ENCODE measurements at regions not wholly inside any gene's neighbourhood (a gene's known extent, or its start where the extent isn't known, plus 50 kb on each side); places are given as distances from the start of the nearest gene placed in this dataset.
"Not testable (repeated sequence)": the region's sequence is repeated elsewhere in the genome, so short reads cannot be mapped to it uniquely, and the experiment has no call there.

DNA sequence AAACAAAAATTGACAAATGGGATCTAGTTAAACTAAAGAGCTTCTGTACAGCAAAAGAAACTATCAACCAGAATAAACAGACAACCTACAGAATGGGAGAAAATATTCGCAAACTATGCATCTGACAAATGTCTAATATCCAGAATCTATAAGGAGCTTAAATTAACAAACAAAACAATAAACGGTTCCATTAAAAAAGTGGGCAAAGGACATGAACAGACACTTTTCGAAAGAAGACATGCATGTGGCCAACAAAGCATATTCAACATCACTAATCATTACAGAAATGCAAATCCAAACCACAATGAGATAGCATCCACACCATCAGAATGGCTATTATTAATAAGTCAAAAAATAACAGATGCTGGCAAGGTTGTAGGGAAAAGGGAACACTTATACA lies 50.5 kb upstream of the MED13L start:
- not testable (repeated sequence) for DNase-seq (ENCODE audit: low spot score)

- DNase-seq (ENCODE audit: low spot score), result no peak
These were observed 54.4 kb upstream of the MED13L start for GRCh38 chr12:116331876-116332275.

- DNase-seq (ENCODE audit: low spot score), result no peak
These were observed 55.4 kb upstream of the MED13L start for GRCh38 chr12:116332705-116333380.

- DNase-seq (ENCODE audit: low spot score), result no peak
These were observed 55.9 kb upstream of the MED13L start for GRCh38 chr12:116333402-116333801.

GRCh38 chr12:116336542-116337065 lies 59.1 kb upstream of the MED13L start:
- DNase-seq (ENCODE audit: low spot score), result no peak

DNA sequence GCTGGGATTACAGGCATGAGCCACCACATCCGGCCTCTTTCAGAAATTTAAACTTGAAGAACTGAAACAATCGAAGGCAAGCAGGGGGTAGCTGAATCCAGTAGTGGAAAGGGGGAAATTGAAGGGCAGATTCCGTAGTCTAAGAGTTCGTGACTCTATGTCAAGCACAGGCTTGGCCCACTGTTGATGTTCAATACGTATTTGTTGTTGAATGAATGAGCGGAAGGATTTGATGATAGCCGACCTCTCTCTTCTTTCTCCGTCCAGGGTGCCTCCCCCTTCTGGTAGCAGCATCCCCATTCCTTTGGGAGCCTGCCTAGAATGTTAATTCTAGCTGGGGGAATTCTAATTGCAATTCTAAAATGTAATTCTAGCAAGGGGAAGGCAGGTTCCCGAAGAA lies 59.8 kb upstream of the MED13L start:
- no peak for DNase-seq (ENCODE audit: low spot score)

DNA sequence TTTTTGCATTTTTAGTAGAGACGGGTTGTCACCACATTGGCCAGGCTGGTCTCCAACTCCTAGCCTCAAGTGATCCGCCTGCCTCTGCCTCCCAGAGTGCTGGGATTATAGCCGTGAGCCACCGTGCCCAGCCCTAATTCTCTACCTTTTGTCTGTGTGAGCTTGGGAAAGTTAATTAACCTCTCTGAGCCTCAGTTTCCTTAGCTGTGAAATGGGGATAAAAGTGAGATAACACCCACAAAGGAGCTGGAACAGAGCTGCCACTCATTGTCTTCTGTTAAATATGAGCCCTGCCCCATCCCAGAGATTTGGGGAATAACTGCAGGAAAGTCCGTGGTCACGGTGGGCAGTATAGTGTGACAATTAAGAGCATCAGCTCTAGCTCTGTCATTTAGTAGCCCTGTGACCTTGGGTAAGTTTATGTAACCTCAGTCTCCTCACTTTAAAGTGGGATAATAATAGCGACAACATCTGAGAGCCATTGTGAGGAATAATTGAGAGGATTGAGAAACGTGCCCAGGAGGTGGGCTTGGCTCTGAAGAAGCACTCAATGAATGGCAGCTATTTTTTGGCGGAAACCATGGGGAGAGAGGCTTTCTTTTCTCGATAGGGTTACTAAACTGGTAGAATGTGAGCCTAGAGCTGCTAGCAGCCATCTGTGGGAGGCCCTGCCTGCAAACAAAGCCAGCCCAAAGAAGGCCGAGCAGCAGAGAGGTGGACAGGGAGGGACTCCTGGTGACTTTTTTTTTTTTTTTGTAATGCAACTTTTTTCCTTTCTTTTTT lies 60.8 kb upstream of the MED13L start:
- DNase-seq (ENCODE audit: low spot score), result no peak

DNA sequence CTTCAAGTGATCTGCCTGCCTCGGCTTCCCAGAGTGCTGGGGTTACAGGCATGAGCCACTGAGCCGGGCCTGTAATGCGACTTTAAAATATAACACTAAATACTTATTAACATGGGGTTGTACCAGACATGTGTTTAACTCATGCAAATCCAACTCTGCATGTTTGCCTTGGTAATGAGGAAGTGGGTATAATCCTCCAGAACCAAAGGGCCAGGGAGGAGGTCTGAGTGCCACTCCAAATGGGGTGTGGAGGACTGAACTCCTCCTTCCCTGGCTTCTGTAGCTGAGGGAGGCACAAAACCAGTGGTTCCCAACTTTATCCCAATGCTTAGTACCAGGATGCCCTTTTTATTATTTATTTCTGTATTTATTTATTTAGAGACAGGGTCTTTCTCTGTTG lies 61.6 kb upstream of the MED13L start:
- no peak for DNase-seq (ENCODE audit: low spot score)

GRCh38 chr12:116339800-116340371 lies 62.4 kb upstream of the MED13L start:
- DNase-seq (ENCODE audit: low spot score), result no peak

- DNase-seq (ENCODE audit: low spot score), result no peak
These were observed 65.9 kb upstream of the MED13L start for GRCh38 chr12:116343331-116343884.

- DNase-seq (ENCODE audit: low spot score), result no peak
These were observed 68.7 kb upstream of the MED13L start for GRCh38 chr12:116346222-116346621.

DNA sequence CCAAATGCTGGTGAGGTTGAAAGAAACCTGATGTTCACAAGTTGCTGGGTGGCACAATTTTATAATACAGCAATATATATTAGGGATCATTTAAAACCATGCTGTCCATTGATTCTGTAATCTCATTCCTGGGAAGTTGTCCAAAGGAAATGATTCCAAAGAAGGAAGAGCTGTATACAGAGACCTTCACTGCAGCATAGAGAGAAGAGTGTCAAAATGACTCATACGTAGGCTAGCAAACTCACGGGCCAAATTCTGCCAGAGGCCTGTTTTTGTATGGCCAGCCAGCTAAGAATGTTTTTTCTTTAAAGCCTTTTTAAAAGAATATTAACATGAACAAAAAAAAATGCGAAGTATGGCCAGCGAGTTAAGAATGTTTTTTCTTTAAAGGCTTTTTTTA lies 69.2 kb upstream of the MED13L start:
- no peak for DNase-seq (ENCODE audit: low spot score)

GRCh38 chr12:116347265-116347664 lies 69.8 kb upstream of the MED13L start:
- no peak for DNase-seq (ENCODE audit: low spot score)

DNA sequence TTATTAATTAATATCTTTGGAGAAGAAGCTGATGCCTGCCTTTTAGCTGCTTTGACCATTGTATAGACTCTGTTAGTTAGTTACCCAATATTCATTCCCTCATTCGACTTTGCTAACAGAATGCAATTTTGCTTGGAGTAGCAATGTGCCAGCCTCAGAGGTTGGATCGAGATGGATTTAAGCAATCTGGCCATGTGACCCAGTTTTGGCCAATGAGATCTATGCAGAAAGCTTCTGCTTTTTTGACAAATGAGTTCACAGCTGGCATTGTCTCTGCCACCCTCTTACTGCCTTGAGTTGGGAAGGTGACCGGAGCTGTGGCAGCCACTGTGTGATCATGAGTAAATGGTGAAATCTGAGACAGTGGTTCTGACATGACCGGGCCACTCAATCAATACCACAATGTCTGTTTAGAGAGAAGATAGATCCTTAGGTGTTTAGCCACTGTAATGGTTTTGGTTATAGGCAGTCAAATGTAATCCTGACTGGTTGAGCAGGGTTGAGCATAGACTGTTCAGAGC lies 74.9 kb upstream of the MED13L start:
- no peak for DNase-seq (ENCODE audit: low spot score)

DNA sequence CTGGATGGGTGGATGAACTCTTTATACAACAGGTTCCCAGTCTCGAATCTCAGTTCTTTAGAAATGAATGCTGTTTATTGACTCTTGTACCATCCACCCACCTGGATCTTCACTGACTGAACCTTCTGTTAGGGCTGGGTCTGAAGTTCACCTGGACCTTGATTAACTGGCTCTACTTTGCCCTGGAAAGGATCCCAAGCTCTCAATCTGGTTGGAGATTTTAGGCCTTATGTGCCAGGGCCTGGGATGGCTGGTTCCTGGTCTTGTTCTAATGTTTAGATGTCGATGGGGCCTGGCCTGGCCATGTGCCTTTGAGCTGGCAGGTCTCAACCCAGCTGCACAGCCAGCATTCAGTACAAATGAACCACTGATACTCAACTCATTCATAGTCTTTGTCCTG lies 76.5 kb upstream of the MED13L start:
- DNase-seq (ENCODE audit: low spot score), result no peak

DNA sequence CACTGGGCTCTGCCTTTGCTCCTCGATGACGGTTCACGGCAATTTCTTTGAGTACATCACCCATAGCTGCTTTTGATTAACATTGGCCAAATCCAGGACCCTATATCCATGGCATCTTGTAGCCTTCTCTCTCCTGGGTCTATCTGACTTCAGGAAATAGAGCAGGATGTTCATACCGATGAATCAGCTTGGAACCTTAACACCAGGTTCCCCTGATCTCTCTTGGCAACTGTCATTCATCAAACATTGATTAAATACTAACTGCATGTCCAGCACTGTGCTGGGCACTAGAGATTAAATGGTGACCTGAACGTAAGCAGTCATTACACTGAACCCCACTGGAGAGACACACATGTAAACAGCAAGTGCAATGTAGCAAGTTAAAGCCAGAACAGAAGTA lies 77.0 kb upstream of the MED13L start:
- DNase-seq (ENCODE audit: low spot score), result no peak

DNA sequence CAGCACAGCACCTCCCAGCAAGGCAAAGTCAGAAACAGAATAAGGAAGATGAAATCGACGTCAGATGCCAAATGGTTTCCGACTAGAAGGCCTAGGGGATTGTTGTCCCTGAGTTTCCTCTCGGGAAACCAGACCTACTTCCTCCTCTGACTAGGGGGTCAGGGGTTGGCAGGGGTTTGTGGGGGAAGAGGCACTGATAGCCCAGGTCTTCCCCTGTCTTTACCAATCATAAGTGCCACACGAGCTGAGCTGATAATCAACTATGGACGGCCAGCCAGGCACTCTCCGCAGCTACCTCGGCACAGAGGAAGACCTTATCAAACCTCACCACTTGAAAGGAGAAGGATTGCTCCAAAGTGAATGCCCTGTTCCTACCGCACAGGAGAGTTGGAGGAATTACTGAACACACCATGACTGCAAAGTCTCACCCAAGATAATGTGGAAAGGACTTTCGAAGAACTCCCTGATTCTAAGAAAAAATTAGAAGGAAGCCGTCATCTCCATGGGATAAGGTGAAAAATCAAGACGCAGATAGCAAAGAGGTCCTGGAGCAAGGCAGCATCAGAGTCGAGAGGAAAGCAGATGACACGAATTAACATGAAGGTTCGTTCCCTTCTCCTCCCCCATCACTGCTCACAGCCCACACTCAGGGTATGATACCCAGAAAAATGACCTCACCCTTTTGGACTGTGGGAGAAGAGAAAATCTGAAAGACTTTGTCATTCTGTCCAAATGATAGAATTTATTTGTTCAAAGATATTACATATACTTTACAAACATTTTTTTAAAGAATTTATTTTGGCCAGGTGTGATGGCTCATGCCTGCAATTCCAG lies 77.7 kb upstream of the MED13L start:
- DNase-seq (ENCODE audit: low spot score), result no peak

DNA sequence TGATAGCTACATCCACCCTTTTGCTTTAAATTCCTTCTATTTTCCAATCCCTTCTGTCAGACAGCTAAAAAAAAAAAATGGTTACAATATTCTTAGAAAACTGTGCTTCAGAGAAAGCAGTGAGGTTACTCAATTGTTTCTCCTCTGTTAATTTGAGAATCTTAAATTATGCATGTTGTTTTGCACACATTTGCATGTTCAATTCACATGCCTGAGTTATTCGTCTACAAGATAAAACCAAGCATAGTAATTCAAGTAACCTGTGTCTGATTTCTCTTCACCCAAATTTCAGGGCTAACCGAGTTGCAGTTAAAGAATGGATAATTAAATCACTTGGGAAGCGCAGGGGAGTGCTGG lies 81.0 kb upstream of the MED13L start:
- DNase-seq (ENCODE audit: low spot score), result no peak

DNA sequence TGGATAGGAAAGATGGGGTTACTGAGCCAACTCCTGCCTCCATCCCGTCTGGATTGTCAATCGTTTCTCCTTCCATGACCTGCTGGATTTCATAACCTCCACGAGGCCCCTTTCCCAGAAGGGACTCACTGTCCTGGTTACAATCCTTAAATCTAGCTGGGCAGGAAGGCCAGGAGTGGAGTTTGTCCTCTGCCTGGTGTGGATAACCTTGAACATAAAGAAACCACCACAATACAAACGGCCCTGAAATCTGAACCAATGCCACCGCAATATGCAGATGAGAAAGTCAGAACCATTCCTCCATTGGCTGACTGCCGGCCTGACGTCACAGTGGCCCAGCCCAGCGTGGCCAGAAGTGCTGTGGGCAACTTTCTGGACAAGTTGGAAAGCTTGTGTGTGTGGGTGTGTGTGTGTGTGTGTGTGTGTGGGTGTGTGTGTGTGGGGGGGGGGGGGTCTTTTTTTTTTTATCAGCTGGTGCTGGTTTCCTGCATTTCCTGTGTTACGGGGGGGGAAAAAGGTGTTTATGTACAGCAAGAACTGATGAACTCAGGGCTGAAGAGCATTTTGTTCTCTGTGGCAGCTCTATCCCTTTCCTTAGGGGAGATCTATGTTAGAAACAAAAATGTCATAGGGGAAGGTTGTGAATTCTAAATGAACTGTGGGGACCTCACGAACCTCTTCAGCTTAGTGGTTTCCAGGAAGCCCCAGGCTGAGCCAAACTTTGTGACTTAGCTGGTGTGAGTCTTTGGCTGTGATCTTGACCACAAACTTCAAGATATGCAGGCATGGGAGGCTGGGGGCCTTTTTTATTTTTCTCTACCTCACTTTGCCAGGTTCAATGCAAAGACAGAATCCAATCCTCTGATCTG lies 81.6 kb upstream of the MED13L start:
- peak; percentile 89 for DNase-seq (ENCODE audit: low spot score)

DNA sequence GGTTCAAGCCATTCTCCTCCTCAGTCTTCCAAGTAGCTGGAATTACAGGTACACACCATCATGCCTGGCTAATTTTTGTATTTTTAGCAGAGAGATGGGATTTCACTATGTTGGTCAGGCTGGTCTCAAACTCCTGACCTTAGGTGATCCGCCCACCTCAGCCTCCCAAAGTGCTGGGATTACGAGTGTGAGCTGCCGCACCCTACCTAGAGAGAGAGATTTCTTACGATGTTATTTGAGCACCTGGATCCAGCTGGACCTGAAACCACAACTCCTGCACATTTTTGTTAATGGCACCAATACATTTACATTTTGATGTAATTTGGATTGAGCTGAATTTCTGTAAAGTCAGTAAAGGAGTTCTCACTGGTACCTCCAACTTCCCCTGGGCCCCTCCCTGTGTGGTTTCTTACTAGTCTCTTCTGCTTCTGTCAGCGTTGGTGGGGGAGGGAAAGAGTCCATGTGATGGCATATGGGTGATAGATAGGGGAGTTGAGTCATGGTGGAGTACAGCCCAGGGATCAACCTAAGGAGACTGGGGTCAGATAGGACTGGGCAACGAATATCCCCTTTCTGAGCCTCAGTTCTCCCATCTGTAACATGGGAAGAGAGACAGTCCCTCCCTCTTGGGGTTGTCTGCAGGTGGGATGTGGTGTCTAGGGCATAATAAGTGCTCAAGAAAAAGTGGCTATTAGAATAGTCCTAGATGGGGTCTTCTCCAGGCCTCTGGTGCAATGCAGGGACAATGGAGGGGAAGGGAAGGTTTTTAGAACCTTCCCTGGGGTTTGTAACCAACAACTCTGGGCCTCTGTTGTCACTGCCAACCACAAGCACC lies 83.3 kb upstream of the MED13L start:
- no peak for DNase-seq (ENCODE audit: low spot score)
